ENCODE measurements at regions not wholly inside any gene's neighbourhood (a gene's known extent, or its start where the extent isn't known, plus 50 kb on each side); places are given as distances from the start of the nearest gene placed in this dataset.

DNA sequence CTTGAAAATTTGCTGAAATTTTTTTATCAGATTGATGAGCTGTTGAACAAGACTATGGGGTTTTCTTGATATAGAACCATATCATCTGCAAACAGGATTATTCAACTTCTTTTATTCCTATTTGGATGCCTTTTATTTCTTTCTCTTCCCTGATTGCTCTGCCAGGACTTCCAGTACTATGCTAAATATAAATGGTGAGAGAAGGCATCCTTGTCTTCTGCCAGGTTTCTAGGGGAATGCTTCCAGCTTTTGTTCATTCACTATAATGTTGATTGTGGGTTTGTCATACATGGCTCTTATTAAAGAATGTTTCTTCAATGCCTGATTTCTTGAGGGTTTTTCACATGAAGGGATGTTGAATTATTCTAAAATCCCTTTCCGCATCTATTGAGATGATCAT, 1139.5 kb downstream of the FAM133A start:
- Histone ChIP-seq H3K27me3 (ENCODE audit: control insufficient read depth in 1 of 2, insufficient read depth in 2 of 2, low read length in 2 of 2) (no peaks in the 10 kb centered on the region), H3K27ac (ENCODE audit: low read depth in 1 of 2, low read length in 2 of 2) (no peak overlapping the region), H3K9me3 (ENCODE audit: control insufficient read depth in 1 of 2, insufficient read depth in 1 of 2, low read length in 2 of 2) (peaks cover 0 to 13% of the 10 kb centered on the region in 2 experiments), H3K4me1 (ENCODE audit: insufficient read depth, low read length) (no peaks in the 10 kb centered on the region), H3K36me3 (ENCODE audit: insufficient read depth, low read length) (no peaks in the 10 kb centered on the region), H3K4me3 (ENCODE audit: low read length) (no peak overlapping the region)
- H3K4me3 Mint-ChIP-seq, result no peak overlapping the region
- no peaks in the 10 kb centered on the region for H3K27me3 Mint-ChIP-seq
- POLR2A ChIA-PET, result no interaction called here
- DNase-seq (no peak), ATAC-seq (ENCODE audit: poor library complexity) (no peak)
- intact Hi-C loops (cut with DNase I, micrococcal nuclease), result no loop called here
- CTCF ChIA-PET, result no interaction called here
- H3K27ac Mint-ChIP-seq, result no peak overlapping the region
- H3K4me1 Mint-ChIP-seq (ENCODE audit: low read depth), result no peaks in the 10 kb centered on the region
- peaks cover 2% of the 10 kb centered on the region for H3K9me3 Mint-ChIP-seq
- H3K36me3 Mint-ChIP-seq (ENCODE audit: low read depth), result no peaks in the 10 kb centered on the region
- TF ChIP-seq, protein P1, sequence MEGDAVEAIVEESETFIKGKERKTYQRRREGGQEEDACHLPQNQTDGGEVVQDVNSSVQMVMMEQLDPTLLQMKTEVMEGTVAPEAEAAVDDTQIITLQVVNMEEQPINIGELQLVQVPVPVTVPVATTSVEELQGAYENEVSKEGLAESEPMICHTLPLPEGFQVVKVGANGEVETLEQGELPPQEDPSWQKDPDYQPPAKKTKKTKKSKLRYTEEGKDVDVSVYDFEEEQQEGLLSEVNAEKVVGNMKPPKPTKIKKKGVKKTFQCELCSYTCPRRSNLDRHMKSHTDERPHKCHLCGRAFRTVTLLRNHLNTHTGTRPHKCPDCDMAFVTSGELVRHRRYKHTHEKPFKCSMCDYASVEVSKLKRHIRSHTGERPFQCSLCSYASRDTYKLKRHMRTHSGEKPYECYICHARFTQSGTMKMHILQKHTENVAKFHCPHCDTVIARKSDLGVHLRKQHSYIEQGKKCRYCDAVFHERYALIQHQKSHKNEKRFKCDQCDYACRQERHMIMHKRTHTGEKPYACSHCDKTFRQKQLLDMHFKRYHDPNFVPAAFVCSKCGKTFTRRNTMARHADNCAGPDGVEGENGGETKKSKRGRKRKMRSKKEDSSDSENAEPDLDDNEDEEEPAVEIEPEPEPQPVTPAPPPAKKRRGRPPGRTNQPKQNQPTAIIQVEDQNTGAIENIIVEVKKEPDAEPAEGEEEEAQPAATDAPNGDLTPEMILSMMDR (IDR thresholded peaks at IDR 0.05), result no peak

DNA sequence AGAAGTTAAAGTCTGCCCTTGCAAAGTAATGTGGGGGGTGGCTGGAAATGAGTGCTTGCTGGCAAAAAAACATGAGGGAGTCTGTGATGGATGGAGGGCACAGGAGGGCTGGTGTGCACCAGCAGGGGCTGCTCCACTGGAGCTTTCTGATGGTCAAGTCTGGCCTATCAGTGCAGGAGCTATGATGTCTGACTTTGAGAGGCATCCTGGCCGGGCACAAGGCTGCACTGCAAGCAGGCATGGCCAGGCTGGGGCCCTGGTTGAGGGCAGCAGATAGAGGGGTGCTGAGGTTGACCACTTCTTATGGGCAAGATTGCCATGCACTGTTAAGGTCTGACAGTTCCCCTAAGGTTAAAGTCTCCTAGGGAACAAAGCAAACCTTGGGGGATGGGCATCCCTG, 1140.2 kb downstream of the FAM133A start:
- H3K27ac Mint-ChIP-seq, result no peak overlapping the region
- H3K27me3 Mint-ChIP-seq, result no peaks in the 10 kb centered on the region
- no peaks in the 10 kb centered on the region for H3K4me1 ChIP-seq (ENCODE audit: insufficient read depth, low read length)
- ChIA-PET CTCF (no interaction called here), POLR2A (no interaction called here)
- intact Hi-C loops (cut with DNase I, micrococcal nuclease), result no loop called here
- H3K27ac ChIP-seq (ENCODE audit: low read depth in 1 of 2, low read length in 2 of 2), result no peak overlapping the region
- TF ChIP-seq, protein P1 (IDR thresholded peaks at IDR 0.05), result no peak
- no peaks in the 10 kb centered on the region for H3K4me1 Mint-ChIP-seq (ENCODE audit: low read depth)
- no peak for DNase-seq
- H3K27me3 ChIP-seq (ENCODE audit: control insufficient read depth in 1 of 2, insufficient read depth in 2 of 2, low read length in 2 of 2), result no peaks in the 10 kb centered on the region
- no peak overlapping the region for H3K4me3 Mint-ChIP-seq
- H3K36me3 ChIP-seq (ENCODE audit: insufficient read depth, low read length), result no peaks in the 10 kb centered on the region
- no peaks in the 10 kb centered on the region for H3K36me3 Mint-ChIP-seq (ENCODE audit: low read depth)
- peaks cover 2% of the 10 kb centered on the region for H3K9me3 Mint-ChIP-seq
- H3K4me3 ChIP-seq (ENCODE audit: low read length), result no peak overlapping the region
- peaks cover 0 to 13% of the 10 kb centered on the region in 2 experiments for H3K9me3 ChIP-seq (ENCODE audit: control insufficient read depth in 1 of 2, insufficient read depth in 1 of 2, low read length in 2 of 2)
- ATAC-seq (ENCODE audit: poor library complexity), result no peak

DNA sequence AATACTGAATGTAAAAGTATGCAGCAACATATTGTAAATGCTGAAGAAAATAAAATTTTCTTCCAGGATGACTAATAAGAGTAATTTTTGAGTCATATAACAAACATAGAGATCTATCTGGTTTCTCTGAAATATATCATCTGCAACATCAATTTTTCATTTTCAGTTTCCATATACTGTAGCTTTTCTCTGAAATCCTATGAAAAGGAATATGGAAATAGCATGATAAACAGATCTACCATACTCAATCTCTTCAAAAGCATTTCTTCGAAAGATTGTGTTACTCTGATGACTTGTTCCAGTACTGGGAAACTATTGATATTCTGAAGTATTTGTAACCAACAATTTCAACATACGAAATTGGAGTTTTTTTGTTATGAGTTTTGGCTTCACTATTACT, 1156.7 kb downstream of the FAM133A start:
- H3K4me3 ChIP-seq (ENCODE audit: low read length), result no peak overlapping the region
- Mint-ChIP-seq H3K36me3 (ENCODE audit: low read depth) (no peaks in the 10 kb centered on the region), H3K27ac (no peak overlapping the region), H3K4me3 (no peak overlapping the region), H3K27me3 (no peaks in the 10 kb centered on the region), H3K9me3 (no peaks in the 10 kb centered on the region), H3K4me1 (ENCODE audit: low read depth) (no peaks in the 10 kb centered on the region)
- no peak overlapping the region for H3K27ac ChIP-seq (ENCODE audit: low read depth in 1 of 2, low read length in 2 of 2)
- H3K4me1 ChIP-seq (ENCODE audit: insufficient read depth, low read length), result no peaks in the 10 kb centered on the region
- H3K27me3 ChIP-seq (ENCODE audit: control insufficient read depth in 1 of 2, insufficient read depth in 2 of 2, low read length in 2 of 2), result no peaks in the 10 kb centered on the region
- ATAC-seq (ENCODE audit: poor library complexity), result no peak
- H3K36me3 ChIP-seq (ENCODE audit: insufficient read depth, low read length), result no peaks in the 10 kb centered on the region
- H3K9me3 ChIP-seq (ENCODE audit: control insufficient read depth in 1 of 2, insufficient read depth in 1 of 2, low read length in 2 of 2), result no peaks in the 10 kb centered on the region
- DNase-seq, result no peak
- ChIA-PET CTCF (no interaction called here), POLR2A (no interaction called here)
- TF ChIP-seq, protein P1 (IDR thresholded peaks at IDR 0.05), result no peak
- intact Hi-C loops (cut with DNase I, micrococcal nuclease), result no loop called here
